Hematopoietic multipotent progenitor cell (in vitro differentiated cells): ENCODE measurements at regions not wholly inside any gene's neighbourhood (a gene's known extent, or its start where the extent isn't known, plus 50 kb on each side); places are given as distances from the start of the nearest gene placed in this dataset.
"Not testable (repeated sequence)": the region's sequence is repeated elsewhere in the genome, so short reads cannot be mapped to it uniquely, and the experiment has no call there.

ENCODE experiments used
- DNase-seq, 3 donors: peaks; one replicate each; pipeline ENCODE4 v3.0.0-alpha.2; 2011 to 2015; ENCODE audit warnings: low read depth in 2 of 3, low spot score in 2 of 3

DNA sequence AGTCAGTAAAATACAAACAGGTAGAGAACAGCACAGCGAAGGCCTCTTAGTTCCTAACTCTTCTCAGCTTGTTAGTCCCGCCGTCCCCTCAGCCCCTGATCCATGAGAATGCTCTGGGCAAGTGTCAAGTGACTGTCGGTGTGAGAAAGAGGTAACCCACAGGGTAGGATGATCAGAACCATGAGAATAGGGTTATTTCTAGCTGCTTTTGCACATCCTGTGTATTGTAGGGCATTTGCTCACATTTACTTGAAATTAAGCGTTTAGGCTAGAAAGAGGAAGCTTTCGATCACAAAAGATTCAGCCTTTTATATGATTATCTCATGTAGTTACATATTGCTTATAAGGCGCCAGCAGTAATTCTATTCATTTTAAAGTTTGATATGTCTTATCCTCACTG lies 103.0 kb upstream of the PDE10A start:
- DNase-seq = no peak

DNA sequence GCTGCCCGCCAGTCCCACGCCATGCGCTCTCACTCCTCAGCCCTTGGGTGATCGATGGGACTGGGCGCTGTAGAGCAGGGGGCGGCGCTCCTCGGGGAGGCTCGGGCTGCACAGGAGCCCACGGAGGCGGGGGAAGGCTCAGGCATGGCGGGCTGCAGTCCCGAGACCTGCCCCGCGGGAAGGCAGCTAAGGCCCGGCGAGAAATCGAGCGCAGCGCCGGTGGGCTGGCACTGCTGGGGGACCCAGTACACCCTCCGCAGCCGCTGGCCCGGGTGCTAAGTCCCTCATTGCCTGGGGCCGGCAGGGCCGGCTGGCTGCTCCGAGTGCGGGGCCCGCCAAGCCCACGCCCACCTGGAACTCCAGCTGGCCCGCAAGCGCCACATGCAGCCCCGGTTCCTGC lies 102.2 kb upstream of the PDE10A start:
- not testable (repeated sequence) for DNase-seq

DNA sequence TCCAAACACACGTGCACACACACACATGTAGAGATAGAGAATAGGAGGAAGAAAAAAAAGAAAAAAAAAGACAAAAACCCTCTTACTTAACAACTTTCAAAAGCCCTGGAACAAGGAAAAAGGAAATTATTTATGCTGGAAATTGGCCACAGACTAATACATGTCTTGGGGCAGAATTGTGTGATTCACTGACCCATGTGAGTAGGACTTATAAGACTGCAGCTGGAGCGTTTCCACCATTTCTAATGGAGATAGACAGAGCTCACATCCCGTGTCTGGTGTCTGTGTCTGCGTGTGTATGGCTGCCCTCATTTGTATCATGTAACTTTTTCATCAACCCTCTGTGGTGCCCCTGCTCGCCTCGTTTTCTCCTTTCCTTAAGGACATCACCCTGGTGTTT lies 99.8 kb upstream of the PDE10A start:
- no peak for DNase-seq

DNA sequence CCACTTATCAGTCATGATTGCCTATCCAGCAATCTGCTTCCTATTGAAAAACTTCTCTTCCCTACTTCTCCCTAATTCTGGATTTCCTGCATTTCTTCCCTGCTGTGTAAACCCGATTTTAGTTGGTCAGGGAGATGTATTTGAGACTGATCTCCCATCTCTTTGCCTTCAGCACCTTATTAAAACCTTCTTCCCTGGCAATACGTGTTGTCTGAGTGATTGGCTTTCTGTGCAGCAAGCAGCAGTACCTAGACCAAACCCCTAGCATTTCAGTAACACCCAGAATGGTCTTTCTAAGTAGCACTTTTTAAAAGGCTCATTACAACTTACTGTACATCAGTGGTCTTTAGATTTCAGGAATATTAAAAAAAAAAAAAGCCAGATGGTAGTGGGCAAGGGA lies 99.1 kb upstream of the PDE10A start:
- DNase-seq = no peak

DNA sequence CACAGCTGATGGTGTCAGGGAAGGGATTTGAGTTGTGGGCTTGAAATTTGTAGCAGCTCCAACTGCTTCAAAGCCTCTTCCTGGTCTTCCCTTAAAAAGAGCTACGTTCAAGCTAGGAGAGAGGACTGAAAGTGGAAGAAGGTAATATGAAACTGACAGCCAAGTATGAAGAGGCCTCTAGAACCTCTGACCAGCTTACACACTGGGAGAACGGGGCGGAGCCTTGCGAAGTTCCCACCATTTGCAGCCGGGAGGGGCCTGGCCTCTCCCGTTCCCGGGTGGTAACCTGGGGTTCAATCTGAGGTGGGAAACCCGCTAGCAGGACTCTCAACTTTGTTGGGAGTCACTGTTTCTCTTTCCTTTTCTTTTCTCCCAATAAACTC lies 97.8 kb upstream of the PDE10A start:
- DNase-seq = no peak

DNA sequence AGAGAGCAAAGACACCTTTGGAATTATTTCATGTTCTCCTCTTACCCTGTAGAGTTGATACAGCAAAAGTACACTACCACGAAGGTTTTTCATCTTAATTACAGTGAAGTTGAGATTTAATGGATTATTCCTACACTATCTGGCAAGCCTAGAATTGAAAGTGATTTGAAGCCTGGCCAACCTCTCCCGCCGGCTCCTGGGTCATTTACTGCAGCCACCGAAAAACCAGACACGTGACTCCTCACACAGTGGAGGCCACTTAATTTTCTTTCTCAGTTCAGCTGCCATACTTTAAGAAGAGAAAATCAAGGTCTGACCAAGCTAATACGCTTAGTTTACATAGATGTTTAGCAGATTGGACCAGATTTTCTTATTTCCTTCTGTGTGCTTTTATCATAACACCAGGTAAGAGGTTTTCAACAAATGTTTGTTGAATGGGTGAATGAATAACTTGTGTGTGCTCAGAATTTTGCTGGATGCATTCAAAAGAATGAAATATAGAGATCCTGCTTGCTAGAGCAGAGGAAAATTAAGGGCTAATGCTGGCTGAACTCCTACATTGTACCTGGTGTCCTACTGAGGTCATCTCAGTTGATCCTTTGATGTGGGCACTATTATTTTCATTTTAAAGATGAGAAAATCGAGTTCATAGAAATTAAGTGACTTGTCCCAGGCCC lies 97.2 kb upstream of the PDE10A start:
- no peak for DNase-seq

DNA sequence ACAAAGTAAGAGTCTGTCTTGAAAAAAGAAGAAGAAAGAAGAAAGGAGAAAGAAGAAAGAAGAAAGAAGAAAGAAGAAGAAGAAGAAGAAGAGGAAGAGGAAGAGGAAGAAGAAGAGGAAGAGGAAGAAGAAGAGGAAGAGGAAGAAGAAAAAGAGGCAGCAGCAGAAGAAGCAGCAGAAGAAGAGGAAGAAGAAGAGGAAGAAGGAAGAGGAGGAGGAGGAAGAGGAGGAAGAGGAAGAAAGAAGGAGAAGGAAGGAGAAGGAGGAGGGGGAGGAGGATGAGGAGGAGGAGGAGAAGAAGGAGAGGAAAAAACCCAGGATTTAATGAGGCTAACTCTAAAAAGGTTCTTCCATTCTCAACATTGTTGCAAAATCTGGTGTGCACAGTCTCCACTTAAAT lies 95.4 kb upstream of the PDE10A start:
- no peak for DNase-seq

DNA sequence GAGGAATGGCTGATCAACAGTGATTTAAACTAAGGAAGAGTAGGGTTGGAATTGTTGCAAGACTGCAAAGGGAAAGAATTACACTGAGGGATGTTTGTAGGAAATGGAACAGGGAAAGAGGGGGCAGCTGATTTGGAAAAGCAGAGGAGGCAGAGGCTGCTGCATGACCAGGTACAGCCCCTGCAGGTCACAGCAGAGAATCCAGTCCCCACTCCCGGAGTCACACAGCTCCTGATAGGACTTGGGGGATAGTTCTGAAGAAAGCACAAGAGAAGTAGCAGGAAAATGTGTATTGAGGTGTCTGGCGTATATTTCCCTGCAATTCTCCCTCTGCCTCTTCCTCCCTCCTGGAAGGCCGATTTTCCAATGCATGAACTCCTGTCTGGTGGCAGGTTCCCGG lies 92.5 kb upstream of the PDE10A start:
- no peak for DNase-seq

DNA sequence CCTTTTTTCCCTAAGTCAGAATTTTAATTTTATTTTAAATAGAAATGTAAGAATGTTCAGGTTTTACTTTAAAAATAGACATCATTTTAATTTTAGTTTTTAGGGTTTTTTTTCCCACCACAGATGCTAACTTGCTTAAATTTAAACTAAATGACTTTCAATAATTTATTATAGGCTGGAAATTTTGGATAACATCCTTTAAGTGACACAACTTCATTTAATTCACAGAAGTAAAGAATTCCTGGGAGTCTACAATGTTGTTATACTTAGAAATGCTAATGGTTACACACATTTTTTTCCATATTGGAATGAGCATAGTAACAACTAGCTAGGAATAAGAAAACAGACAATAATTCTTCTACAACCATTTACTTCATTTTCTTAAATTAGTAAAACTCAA lies 90.5 kb upstream of the PDE10A start:
- DNase-seq = no peak

DNA sequence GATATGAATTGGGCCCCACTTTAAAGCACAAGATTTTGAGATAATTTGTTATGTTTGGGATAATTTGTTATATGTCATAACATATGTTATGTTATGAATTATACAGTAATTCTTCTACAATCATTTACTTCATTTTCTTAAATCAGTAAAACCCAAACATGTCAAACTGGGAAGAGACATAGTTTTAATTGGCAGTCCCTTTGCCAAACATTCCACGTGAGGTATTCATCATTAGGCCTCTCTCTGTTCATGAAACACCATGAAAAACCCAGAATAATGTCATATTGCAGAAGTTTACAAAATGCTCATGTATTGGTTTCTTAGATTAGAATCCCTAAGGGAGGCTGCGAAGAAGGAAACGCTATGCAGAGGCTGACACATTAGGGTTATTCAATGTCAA lies 89.4 kb upstream of the PDE10A start:
- DNase-seq = no peak

DNA sequence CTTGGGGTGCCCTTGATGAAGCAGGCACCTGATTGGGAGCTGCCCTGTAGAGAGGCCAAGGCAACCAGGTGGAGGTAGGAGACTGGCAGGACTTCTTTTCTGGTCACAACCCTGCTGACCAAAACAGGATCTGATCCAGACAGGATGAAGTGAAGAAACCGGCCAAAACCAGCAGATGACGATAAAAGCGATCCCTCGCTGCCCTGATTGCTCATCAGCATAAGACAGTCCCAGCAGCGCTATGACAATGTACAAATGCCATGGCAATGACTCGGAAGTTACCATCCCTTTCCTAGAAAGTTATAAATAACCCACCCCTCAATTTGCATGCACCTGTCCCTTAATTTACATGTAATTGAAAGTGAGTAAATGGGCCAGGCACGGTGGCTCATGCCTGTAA lies 88.4 kb upstream of the PDE10A start:
- no peak for DNase-seq

DNA sequence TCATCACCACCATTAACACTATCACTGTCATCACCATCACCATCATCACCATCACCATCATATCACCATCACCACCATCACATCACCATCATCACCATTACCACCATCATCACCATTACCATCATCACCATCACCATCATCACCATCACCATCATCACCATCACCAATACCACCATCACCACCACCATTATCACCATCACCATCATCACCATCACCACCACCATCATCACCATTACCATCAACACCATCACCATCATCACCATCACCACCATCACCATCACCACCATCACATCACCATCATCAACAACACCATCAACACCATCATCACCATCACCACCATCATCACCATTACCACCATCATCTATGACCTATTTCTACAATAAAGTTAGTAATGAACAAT lies 86.1 kb upstream of the PDE10A start:
- DNase-seq = no peak

DNA sequence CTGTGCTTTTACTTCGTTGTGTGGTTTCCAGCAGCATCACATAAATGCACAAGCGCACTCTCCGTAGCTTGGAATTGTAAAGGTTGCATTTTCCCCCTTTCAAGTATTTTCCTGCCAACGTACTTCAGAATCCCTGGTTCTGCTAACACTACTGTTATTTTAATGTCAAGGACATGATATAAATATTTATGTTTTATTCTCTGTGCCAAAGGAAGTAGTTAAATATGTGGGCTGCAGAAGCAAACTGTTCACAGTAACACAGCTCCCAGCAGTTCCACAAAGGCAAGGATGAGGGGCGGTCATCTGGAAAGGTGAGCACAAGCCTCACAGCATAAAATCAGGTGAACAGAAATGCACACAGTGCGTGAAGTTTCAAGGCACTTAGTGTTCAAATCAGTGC lies 85.3 kb upstream of the PDE10A start:
- no peak for DNase-seq

DNA sequence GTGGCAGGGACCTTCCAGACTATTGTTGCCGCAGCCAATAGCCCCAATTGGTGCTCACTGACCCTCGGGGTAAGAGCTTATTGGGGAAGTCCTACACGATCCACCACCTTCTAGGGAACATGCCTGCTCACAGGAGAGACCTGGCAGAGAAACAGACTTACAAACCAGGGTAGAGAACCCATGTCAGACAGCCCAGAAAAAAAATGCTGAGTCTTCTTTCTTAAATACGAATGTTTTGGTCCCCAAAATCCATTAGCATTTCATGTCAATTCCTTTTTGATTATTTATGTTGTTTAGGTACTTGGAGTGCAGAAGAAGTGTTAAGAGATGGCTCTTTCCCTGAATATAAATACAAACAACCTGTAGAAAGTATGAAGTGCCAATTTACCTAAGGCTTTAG lies 84.9 kb upstream of the PDE10A start:
- no peak for DNase-seq

DNA sequence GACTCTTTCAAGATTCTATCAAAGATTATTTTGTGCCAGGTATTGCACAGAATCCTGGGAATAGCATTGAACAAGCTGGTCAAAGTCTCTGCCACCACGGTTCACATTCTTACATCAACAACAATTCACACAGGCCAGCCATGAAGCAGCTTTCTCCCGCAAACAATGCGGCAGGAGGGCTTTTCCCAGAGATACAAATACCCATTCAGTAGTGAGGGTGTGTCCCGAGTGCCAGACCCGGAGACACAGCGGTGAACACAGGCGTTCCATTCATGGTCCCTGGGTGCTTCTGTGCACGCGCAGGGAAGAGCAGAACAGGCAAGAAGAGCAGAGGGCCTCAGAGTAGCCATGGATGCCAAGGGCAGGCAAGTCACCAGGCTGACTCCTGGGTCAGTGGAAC lies 83.3 kb upstream of the PDE10A start:
- DNase-seq = no peak

DNA sequence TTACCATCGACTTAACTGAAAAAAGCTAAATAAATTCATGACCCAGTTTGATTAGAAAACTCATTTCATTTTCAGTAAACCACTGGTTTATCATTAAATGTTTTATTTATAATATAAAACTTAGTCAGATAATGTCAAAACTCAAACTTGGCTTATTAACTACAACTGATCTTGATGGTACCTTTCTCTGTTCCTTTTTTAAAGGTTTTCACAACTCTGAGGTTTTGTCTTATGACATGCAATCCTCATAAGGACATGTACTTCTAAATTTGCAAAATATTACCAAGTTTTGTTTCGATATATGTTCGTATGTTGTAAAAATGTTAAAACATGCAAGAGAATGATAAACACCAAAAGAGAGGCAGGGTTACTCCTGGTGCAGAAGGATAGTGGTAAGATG lies 82.5 kb upstream of the PDE10A start:
- DNase-seq = no peak

DNA sequence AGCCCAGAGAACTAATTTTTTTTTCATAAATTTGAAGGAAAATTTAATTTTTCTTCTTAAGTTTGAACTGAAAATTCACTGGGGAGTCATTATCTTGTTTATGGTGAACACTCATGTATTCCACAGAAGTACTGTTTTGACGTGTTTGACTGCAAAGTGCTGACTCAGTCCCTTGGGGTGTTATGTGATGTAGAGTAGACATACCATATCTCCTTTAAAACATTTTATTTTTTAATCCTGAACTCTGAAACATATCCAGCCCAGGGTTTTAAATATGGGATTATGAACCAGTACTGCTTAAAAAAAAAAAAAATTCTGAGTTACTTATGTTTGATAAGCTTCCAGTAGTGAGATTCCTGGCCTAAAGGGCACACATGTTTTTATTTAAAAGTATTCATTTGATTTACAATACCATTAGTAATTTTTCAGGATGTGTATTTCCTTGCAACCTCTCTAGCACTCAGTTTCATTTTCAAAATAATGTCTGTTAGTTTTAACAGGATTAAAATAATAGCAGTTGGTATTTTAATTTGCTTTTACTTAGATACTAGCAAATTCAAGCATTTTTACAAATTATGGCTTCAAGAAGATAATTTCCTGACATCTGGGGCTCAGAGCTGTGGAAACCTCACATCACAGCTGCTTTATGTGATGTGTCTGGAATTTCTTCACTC lies 81.7 kb upstream of the PDE10A start:
- no peak for DNase-seq

DNA sequence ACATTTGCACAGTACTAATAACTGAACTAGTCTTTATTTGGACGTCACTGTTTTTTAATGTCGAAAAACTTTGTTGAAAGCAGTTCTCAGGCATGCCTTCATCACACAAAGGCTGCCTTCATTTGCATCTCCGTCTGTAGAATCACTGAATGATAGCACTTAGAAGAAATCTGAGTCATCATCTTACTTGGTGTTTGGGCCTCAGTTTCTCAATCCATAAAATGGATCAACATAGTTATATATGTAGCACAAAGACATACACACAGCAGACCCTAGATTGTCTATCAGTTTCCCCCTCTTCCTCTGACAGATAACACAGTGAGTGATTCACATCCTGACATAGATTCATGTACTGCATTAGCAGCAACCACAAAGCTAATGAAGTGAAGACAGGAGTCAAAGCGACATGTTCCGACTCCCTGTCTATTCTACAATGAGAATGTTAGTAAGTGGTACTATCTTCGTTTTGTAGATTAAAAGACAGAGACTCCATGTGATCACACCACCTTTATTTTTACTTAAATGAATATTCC lies 80.4 kb upstream of the PDE10A start:
- no peak for DNase-seq

DNA sequence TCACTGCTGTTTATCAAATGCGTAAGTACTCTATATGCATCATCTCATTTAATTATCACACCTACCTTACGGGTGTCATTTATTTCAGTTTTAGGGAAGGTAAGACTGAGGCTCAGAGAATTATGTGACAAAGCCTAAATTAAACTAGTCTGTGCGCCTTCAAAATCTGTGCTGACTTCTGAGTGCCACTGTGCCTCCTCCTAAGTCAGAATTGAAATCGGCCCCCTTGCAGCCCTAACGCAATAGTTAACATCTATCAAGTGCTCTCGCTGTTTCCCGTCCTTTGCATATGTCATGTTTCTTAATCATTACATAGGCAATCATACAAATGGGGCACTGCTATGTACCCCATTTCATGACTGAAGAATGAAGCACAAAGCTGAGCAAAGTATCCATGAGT lies 79.0 kb upstream of the PDE10A start:
- DNase-seq = no peak

DNA sequence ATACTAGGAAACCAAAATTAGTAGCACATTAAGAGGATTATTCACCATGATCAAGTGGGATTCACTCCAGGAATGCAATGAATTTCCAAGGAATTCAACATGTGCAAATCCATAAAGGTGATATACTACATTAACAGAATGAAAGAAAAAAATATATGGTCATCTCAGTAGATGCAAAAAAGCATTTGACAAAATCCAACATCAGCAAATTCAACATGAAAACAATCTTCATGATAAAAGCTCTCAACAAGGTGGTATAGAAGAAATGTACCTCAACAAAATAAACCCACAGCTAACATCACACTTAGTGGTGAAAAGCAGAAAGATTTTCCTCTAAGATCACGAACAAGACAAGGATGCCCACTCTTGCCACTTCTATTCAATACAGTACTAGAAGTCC lies 74.4 kb upstream of the PDE10A start:
- no peak for DNase-seq

DNA sequence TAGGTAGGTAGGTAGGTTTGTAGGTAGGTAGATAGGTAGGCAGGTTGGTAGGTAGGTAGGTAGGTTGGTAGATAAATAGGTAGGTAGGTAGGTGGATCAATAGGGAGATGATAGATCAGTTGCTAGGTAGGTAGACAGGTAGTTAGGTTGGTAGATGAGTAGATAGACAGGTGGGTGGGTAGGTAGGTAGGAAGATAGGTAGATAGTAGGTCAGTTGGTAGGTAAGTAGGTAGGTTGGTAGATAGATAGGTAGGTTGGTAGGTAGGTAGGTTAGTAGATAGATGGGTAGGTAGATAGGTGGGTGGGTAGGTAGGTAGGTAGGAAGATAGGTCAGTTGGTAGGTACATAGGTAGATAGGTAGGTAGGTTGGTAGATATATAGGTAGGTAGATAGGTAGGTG lies 72.0 kb upstream of the PDE10A start:
- DNase-seq = no peak

DNA sequence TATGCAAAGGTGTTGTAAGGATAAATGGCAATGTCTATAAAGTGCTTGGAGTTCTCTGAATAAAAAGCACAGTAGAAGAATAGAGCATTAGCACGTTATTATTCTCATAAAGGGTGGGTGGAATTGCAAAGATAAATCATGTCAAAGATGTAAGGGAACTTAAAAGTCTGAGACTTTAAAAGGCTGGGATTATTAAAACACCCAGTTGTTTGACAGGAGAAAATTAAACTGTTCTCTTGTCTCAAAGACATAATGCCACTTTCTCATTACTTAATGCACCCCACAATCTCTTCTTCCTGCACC lies 70.4 kb upstream of the PDE10A start:
- no peak for DNase-seq
